IPS-11a (cell line): ENCODE measurements at regions not wholly inside any gene's neighbourhood (a gene's known extent, or its start where the extent isn't known, plus 50 kb on each side); places are given as distances from the start of the nearest gene placed in this dataset.

Experiments used
- H3K4me3 ChIP-seq: one replicate; pipeline ENCODE4 v1.5.1; 2013; ENCODE audit warnings: low read depth, low read length, control low read depth

DNA sequence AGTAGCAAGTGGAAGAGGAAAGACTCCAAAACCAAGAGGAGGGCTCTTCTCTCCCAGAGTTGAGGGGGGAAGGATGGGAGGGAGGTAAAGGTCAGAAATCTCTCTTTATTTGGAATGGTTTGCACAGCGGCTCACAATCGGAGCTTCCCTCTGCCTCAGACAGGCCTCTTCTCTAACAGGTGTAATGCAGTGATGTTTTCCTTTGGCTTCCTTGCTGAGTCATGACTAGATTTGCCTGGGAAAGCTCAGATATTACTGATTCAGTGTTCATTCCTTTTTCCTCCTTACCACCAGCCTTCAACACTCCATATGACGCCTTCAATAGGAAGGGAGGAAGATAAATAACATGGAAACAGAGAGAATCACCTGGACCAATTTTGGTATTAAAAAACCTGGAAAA lies 136.6 kb downstream of the RNF152 start:
- H3K4me3 ChIP-seq, result no peak overlapping the region

DNA sequence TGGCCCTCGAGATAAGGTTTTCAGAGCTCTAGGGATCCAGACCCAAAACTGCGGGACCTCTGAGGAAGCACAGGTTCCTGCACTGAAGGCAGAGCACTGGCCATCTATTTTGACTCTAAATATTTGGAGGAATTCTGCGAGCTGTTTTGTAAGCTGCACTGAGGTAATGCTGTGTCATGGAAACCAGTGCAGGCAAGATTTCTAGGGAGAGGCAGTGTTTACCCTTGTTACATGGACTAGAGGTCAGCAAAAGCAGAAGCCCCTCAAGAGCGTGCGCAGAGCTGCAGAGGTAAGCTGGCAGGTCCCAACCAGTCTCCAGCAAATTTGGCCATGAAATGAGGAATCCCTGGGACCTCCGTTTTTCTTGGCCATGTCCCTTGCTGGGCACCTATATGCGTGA lies 137.3 kb downstream of the RNF152 start:
- H3K4me3 ChIP-seq, result no peak overlapping the region

DNA sequence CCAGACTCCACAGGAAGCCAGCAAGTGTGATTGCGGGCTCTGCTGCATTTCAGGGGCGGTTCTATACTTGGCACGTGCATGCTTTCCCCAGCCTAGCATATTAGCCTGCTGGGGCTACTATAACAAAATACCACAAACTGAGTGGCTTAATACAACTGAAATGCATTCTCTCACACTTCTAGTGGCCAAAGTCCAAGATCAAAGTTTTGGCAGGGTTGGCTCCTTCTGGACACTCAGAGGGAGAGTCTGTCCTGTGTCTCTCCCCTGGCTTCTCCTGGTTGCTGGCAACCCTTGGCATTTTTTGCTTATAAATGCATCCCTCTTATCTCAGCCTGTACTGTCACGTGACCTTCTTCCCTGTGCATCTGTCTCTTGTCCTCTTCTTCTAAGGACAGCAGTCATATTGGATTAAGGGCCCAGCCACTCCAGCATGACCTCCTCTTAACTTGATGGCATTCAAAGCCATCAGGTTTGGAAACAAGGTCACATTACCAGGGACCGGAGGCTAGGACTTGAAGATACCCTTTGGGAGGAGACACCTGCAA lies 138.7 kb downstream of the RNF152 start:
- H3K4me3 ChIP-seq, result no peak overlapping the region

DNA sequence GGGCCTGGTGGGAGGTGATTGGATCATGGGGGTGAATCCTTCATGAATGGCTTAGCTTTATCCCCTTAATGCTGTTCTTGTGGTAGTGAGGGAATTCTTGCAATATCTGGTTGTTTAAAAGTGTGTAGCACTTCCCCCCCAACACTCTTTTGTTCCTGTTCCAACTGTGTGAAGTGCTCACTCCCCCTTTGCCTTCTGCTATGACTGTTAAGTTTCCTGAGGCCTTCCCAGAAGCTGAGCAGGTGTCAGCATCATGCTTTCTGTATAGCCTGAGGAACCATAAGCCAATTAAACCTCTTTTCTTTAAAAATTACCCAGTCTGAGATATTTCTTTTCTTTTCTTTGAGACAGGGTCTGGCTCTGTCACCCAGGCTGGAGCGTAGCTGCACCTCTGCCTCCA lies 139.4 kb downstream of the RNF152 start:
- H3K4me3 ChIP-seq, result no peak overlapping the region

DNA sequence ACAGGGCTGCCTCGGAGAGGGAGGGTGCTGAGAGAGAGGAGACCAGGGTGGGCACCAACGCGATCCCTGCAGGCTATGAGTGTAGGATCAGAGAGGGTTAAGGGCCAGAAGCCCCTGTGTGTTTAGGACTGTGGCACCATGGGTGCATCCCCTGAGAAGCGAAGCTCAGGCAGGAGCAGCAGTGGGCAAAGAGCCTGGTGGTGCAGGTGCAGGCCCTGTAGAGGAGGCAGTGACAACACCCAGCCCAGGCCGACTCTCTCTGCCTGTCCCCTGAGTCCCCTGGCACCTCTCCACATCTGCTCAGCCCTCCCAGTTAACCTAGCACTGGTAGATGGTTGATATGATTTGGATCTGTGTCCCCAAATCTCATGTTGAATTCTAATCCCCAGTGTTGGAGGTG lies 139.8 kb downstream of the RNF152 start:
- H3K4me3 ChIP-seq, result no peak overlapping the region

DNA sequence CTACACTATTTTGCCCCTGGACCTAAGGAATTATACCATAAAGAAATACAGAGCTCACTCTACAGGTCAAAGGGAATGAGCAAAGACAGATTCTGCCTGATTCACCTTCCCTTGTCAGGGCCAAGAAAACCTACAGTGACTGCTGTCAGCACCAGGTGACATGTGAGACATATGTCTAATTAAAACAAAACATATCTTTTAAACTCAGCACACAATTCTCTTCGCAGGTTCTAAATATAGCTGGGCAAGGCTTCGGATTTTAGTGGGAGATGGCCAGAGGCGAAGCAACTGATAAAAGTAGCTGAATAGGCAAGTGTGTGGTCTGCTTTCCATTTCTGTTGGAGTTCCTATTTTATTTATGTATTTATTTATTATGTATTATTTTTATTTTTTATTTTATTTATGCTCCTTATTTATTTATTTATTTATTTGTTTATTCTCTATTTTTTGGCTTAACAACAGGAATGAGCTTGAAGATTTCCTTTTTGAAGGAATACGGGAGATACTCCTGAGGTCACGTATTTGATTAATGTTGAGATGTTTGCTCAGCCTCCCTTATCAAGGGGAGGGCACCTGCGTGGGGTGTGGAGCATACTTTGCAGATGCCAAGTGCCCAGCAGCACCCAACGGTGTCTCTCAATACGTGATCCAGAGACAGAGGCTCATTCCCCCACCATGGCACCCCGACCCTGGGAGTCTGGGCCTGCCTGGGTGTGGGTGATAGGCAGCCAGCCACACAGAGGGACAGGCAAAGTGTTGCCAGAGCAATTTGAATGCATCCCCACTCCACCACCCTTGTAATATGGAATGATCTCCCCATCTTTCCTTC lies 141.8 kb downstream of the RNF152 start:
- no peak overlapping the region for H3K4me3 ChIP-seq

DNA sequence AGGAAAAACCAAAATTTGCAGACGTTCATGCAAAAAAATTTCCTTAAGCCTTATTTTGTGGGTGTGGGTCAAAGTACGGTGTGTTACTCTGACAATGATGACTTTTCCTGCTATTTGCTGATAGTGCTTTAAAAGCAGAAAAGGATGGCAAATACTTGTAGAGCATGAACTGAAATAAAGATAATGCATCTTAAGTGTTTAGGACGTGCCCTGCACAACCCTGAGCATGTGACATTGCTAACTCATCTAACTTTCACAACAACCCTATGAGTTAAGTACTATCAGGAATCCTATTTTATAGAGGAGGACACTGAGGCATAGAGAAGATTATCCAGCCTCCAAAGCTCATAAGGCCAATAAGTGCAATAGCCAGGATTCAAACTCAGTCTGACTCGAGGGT lies 143.3 kb downstream of the RNF152 start:
- H3K4me3 ChIP-seq, result no peak overlapping the region

DNA sequence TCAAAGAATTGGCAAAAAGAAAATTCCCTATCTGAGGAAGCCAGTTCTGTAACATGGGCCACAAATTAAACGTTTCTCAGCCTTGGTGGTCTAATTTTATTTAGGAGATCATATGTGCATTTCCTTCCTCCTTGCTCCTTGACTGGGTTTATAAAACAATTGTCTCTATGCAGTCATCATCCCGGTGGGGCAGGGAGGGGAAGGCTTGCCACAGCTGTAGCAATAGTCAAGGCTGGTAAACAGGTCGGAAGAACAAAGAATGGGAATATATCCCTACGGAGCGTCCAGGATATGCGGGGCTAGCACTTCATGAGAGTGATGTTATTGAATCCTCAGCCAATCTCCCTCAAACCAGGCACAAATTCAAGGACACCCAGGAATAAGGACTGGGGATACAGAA lies 143.8 kb downstream of the RNF152 start:
- H3K4me3 ChIP-seq, result no peak overlapping the region

DNA sequence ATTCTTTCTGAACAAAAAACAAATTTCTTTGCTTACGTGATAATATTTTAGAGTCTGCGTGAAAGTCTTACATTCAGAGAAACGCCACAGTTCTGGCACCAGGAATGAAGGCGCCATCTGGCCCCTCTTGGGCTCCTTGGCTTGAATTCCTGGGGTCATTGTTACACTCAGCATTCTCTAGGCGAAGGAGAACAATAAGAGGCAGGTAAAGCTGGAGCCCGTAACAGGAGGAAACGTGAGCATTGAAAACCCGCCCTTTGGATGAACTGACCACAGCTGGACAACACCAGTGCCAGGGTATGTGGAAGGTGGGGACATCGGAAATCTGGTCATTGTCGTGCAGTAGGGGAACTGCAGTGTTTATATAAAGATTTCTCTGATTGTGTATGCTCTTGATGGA lies 144.8 kb downstream of the RNF152 start:
- H3K4me3 ChIP-seq, result no peak overlapping the region

DNA sequence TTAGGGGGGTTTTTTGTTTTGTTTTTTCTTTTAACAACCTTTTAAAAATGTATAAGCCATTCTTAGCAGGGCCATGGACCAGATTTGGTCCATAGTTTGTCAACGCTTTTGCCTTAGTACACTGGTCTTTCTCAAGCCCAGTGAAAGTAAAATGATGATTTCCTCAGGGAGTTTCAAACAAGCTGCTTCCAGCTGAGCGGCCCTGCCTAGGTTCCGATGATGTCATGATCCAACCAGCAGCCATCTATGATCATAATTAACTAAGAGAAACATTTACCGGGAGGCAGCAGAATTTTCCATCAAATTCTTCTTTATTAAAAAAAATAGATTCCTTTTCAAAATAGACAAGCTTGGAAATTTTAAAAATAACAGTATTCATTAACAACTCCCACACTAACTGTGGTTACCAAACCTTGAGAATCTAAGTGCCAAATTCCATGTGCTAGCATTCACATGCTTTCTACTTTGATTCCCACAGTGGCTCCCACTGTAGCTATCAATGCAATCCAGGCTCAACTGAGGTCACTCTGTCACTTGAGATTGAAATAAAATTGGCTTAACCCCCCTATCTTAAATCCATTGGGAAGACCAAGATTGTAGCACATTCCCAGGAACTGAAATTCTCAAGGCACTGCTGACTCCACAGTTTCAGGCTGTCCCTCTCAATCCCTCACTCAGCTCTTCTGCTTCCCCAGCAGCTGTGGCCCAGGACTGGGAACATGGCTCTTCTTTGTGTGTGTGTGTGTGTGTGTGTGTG lies 148.9 kb downstream of the RNF152 start:
- H3K4me3 ChIP-seq, result no peak overlapping the region

DNA sequence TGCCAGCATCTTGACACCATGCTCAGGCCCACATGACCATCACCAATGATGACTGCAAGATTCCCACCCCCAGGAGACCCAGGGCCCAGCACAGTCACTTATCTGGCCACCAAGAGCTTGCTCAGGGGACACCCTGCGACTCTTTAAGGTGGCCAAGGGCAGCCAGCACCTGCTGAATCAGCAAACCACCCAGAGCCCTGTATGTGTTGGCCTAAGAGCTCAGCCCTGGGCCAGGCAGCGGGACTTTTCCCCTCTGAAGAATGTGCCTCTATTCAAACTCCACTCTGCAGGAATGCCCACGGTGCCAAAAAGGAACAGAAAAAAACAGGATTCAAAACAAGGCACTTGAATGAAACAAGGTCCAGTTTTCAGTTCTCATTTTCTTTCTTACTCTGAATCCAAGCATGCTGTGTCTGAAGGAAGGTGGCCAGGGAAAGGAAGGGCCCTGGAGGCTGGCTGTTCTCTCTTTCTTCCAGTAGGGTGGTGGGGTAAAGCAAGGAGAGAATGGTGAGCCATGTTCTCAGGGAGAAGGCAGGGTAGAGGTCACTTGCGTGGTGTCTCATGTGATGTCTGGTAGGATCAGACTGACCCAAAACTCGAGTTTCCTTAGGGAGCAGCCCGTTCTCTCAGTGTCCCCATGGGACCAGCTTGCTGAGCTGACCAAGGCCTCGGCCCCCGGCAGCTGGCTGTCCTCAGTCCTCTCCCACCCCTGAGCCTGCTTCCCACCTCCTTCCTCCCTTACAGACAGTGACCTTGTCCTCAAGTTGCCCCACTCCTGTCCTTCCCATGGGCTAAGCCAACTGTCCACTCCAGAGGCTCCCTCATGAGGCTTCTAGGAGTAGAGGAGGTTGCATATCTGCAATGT lies 150.0 kb downstream of the RNF152 start:
- H3K4me3 ChIP-seq, result no peak overlapping the region

DNA sequence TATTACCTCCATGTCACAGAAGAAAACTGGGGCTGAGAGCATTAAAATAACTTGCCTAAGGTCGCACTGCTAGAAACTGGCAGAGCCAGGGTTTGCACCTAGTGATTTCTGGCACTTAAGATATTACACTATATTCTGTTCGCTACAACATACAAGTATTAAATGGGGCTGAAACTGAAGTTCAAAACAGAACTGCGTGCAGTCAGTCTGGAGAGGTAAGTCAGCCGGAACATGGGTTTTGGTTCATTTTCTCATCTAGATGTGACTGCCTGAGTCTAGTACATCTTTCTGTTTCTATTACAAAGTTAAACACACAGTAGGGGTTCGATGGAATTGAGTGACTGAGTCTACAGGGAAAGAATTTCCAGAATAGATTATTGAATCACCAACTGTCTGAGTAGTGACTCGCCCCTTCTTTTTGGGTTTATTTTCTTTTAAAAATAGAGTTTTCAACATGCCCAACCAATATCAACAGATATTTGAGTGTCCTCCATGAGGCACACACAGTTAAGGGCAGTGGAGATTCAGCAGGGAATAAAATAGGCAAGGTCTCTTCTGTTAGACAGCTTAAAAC lies 150.8 kb downstream of the RNF152 start:
- no peak overlapping the region for H3K4me3 ChIP-seq

DNA sequence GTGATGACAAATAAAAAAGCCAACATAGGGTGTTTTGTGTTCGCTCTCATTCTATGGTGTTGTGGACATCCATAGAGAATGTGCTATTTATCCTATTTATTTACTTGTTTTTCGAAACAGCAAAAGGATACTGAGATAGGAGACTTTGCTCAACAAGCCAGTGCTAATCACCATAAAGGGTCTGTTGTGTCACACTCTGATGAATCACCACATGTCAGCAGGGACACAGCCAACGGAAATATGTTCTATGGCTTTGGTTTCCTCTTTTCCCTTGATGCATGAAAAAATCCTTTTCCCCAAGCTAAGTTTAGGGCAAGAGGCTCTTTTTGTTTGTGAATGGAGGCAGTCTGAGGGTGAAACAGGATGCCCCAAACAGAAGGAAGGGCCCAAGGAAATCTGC lies 154.3 kb downstream of the RNF152 start:
- H3K4me3 ChIP-seq, result no peak overlapping the region

DNA sequence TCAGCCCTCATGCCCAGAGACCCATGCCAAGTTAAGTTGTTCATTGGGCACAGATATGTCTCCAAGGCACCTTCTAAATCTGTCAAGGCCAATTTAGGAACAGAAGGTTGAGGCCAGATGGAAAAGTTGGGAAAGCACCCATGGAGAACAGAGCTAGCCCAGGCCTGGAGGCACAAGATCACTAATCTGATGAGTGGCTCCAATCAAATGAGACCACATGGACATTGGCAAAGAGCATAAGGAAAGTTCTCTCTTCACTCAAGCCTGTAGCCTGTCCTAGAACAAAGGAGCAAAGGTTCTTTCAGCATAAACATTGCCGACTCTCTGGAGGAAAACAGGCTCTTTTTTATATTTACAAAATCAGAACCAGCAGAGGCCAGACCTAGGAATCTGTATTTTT lies 154.8 kb downstream of the RNF152 start:
- no peak overlapping the region for H3K4me3 ChIP-seq

DNA sequence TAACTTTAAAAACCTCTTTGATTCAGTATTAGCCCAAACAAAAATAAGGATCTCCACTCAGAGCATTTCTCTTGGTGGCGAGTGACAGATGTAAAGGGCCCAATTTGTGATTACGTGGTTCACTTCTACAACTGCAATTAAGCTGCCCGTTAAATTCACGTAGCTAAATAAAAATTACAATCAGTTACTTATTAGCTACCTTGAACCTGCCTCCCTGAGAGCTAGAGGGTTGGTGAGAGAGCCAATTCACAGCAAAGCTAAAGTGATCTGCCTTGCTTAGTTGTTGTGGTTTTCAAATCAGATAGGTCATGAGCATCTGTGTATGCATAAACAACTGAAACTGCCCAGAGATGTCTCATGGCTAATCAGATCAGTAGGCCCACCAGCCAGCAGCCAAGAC lies 156.7 kb downstream of the RNF152 start:
- H3K4me3 ChIP-seq, result no peak overlapping the region

DNA sequence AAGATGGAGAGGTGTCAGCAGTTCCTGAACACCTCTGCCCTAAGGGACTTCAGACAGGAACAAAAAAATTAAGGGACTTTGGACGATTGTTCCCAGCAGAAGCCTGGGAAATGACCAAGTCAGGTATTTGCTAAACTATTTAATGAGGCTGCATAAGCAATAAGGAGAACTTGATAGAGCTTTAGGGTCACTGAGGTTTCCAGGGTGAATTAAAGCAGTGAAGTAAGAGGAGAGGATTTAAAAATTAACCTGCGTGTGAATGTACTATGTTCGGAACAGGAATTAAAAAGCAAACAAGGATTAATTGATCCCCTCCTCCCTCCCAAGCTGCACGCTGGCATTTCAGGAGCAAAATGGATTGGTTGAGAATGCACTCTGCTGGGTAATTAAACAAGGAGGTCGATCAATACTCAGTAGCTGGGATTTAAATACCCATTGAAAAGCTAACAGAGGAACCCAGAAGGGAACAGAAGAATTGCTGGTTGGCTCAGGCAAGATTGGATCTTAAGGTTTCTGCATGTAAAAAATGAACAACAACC lies 157.2 kb downstream of the RNF152 start:
- H3K4me3 ChIP-seq, result no peak overlapping the region

DNA sequence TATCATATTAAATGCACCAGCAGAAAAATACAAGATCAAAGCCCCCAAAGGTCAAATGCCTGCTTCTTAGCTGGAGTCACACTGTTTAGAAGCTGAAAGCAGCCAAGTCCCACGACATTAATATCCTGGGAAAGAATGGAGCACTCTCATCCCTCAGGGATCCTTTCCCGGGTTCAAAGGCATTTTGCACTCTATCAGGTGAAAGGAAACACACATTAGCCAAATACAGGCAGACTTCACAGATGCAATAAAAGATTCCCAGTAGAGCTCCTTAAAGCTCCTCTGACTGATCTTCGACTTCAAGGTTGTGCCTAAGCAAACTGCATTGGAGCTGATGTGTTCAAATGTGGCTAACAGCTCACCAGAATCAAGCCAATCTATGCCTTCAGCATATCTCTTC lies 158.4 kb downstream of the RNF152 start:
- no peak overlapping the region for H3K4me3 ChIP-seq

DNA sequence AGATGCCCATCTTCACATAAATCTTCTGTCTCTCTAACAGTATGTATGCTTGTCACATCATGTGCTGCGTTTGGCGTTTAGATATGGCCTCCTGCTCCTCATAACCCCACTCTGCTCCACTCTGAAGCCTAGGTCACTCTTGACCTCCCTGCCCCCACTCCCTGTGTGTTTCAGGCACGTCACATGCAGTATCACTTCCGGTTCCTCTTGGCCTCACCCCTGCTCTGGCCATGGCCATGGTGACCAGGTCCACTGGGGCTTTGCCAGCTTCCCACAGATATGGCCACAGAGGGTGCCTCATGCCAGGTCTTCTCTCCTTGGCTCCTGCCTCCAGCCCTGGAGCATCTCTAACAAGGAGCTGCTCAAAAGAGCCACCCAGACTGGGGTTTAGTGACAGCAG lies 160.0 kb downstream of the RNF152 start:
- no peak overlapping the region for H3K4me3 ChIP-seq

DNA sequence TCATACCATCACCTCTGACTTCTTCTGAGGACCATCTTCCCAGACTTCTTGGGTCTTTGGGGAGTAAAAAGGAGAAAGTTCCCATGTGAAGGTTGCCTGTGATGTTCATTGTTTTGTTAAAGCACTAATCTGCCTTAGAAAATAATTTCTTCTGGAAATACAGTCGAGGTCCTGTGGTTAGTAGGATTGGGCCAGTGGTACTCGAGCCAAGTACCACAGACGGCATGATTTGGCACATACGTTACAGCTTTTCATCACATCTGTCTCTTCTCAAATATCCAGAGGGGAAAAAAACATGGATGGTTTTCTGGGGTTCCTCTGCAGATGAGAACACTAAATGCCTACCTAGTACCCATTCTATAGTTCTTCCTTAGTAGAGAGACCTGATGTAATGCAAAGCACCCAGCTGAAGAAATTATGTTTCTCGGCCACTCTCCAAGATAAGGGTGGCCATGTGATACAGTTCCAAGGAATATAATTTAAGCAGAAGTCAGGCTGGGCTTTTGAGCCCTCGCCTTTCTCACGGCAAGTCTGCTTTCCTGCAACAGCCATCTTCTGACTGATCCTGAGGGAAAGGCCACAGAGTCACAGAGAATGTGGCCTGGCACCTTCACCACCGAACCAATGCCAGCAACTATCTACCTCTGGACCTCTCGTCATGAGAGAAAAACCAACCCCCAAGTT lies 161.0 kb downstream of the RNF152 start:
- no peak overlapping the region for H3K4me3 ChIP-seq

DNA sequence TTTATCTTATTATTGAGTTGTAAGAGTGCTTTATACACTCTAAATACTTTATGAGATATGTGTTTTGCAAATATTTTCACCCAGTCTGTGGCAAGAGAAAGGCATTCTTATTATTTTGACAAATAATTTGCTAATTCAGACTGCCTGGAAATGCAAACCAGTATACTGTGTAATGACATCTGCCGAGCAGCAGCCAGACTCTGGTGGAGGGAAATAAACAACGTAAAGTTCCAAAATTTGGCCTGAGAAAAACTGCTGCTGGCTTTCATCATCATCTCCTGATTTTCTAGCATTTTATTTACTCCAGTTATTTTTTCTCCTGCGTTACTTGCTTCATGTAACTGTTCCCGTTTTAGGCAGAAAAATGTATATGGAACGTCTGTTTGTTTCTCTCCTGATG lies 161.6 kb downstream of the RNF152 start:
- no peak overlapping the region for H3K4me3 ChIP-seq
